ENCODE measurements at regions not wholly inside any gene's neighbourhood (a gene's known extent, or its start where the extent isn't known, plus 50 kb on each side); places are given as distances from the start of the nearest gene placed in this dataset.

DNA sequence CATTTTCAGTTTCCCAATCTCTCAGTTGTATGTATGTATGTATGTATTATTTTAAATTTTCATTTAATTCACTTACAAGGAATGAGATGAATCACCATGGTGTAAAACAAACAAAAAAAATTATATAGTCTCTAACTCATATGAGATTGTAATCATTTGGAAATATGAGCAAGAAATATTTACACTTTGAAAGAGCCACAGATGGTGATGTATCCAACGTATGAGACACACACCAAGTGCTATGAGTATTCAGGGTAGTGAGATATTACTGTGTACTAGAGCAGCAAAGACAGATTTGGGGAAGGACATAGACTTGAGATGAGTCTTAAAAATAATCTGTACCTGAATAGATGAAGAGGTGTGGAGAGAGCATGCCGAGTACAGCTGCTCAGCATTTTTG, 1154.4 kb downstream of the RAPGEF2 start:
- TF ChIP-seq, protein P1, sequence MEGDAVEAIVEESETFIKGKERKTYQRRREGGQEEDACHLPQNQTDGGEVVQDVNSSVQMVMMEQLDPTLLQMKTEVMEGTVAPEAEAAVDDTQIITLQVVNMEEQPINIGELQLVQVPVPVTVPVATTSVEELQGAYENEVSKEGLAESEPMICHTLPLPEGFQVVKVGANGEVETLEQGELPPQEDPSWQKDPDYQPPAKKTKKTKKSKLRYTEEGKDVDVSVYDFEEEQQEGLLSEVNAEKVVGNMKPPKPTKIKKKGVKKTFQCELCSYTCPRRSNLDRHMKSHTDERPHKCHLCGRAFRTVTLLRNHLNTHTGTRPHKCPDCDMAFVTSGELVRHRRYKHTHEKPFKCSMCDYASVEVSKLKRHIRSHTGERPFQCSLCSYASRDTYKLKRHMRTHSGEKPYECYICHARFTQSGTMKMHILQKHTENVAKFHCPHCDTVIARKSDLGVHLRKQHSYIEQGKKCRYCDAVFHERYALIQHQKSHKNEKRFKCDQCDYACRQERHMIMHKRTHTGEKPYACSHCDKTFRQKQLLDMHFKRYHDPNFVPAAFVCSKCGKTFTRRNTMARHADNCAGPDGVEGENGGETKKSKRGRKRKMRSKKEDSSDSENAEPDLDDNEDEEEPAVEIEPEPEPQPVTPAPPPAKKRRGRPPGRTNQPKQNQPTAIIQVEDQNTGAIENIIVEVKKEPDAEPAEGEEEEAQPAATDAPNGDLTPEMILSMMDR (IDR thresholded peaks at IDR 0.05) = no peak
- TF ChIP-seq EZH2 (IDR thresholded peaks at IDR 0.05; ENCODE audit: borderline replicate concordance, insufficient read depth, low read depth, low read length, poor library complexity, severe bottlenecking) = no peak

Measured in B cell (primary cell).